B cell (primary cell): ENCODE measurements at regions not wholly inside any gene's neighbourhood (a gene's known extent, or its start where the extent isn't known, plus 50 kb on each side); places are given as distances from the start of the nearest gene placed in this dataset.

Source experiments
- ATAC-seq: fragments of 200-7000 bp; cut with Tn5 transposase; one replicate; pipeline ENCODE4 v1.10.0; 2021; ENCODE audit warnings: low read depth, mild to moderate bottlenecking, moderate number of reproducible peaks, moderate library complexity
- CTCF ChIA-PET: fragments of 350-600 bp; sonication (Branson Sonifier 250); formaldehyde crosslinking; loops from one replicate; lab custom pipeline; 2021; ENCODE audit warnings: antibody characterized with exemption, inconsistent platforms; lab: Charles Lee
- POLR2A ChIA-PET: fragments of 350-600 bp; sonication (Branson Sonifier 250); formaldehyde crosslinking; loops from one replicate; lab custom pipeline; 2021; ENCODE audit warnings: antibody characterized with exemption; lab: Charles Lee
- DNase-seq: peaks from one replicate; pipeline ENCODE4 v3.0.0; 2013
- H2AFZ ChIP-seq: 2 replicates; pipeline ENCODE4 v1.6.1; 2012; ENCODE audit warnings: mild to moderate bottlenecking, low read depth, low read length; ENCODE audit not compliant: insufficient read depth, poor library complexity, severe bottlenecking
- H3K27ac ChIP-seq, 2 donors: 1 replicate in 1 of 2; 2 replicates in 1 of 2; pipeline ENCODE4 v1.5.1; 2012 to 2013; ENCODE audit warnings: low read length in 2 of 2, mild to moderate bottlenecking in 2 of 2, moderate library complexity in 1 of 2
- H3K27me3 ChIP-seq, 4 experiments: fragments of 200-600 bp in 1 of 4; sonication (generic) in 1 of 4; replicated peaks in 1 of 4; 1 replicate in 2 of 4; 2 replicates in 2 of 4; pipeline versions ENCODE4 v1.6.1 to v1.7.0; 2013 to 2016; ENCODE audit warnings: low read length in 3 of 4, mild to moderate bottlenecking in 2 of 4, mixed read lengths in 1 of 4, moderate library complexity in 1 of 4; ENCODE audit not compliant: insufficient read depth in 4 of 4, control insufficient read depth in 3 of 4; ENCODE audit errors: control extremely low read depth in 1 of 4
- H3K36me3 ChIP-seq, 2 experiments: replicated peaks in 1 of 2; 1 replicate in 1 of 2; 2 replicates in 1 of 2; pipeline versions ENCODE4 v1.6.1 to v1.7.1; 2013; ENCODE audit warnings: low read length in 1 of 2; ENCODE audit not compliant: insufficient read depth in 2 of 2, control insufficient read depth in 1 of 2; ENCODE audit errors: control extremely low read depth in 1 of 2, extremely low read depth in 1 of 2
- H3K4me1 ChIP-seq, 2 donors: fragments of 200-600 bp in 1 of 2; sonication (generic) in 1 of 2; 1 replicate in 1 of 2; 2 replicates in 1 of 2; pipeline versions ENCODE4 v1.5.1 to v1.6.1; 2013 to 2017; ENCODE audit warnings: low read length in 2 of 2; ENCODE audit not compliant: control insufficient read depth in 2 of 2, insufficient read depth in 2 of 2
- H3K4me2 ChIP-seq: replicated peaks from 2 replicates; pipeline ENCODE3; 2012; ENCODE audit warnings: mild to moderate bottlenecking, low read depth, low read length; ENCODE audit not compliant: poor library complexity, severe bottlenecking
- H3K4me3 ChIP-seq, 5 experiments: fragments of 200-600 bp in 1 of 5; sonication (generic) in 1 of 5; 1 replicate in 3 of 5; 2 replicates in 2 of 5; pipeline versions ENCODE4 v1.5.1 to v1.7.0; 2011 to 2016; ENCODE audit warnings: low read length in 4 of 5, mild to moderate bottlenecking in 4 of 5, low read depth in 2 of 5, control low read depth in 1 of 5, moderate library complexity in 1 of 5; ENCODE audit not compliant: insufficient read depth in 1 of 5; ENCODE audit errors: control extremely low read depth in 1 of 5, extremely low read depth in 1 of 5
- H3K79me2 ChIP-seq: fragments of 200-600 bp; sonication (generic); one replicate; pipeline ENCODE4 v1.6.0; 2016; ENCODE audit warnings: low read length; ENCODE audit not compliant: control insufficient read depth, insufficient read depth
- H3K9ac ChIP-seq: fragments of 200-600 bp; sonication (generic); 2 replicates; pipeline ENCODE4 v1.6.1; 2017; ENCODE audit warnings: mild to moderate bottlenecking, low read length, moderate library complexity
- H3K9me3 ChIP-seq, 3 donors: one replicate each; pipeline versions ENCODE4 v1.6.1 to v1.7.1; 2013; ENCODE audit warnings: low read length in 2 of 3; ENCODE audit not compliant: control insufficient read depth in 2 of 3, insufficient read depth in 1 of 3; ENCODE audit errors: control extremely low read depth in 1 of 3
- H4K20me1 ChIP-seq: 2 replicates; pipeline ENCODE4 v1.6.0; 2012; ENCODE audit warnings: mild to moderate bottlenecking, low read length; ENCODE audit not compliant: insufficient read depth, control insufficient read depth, poor library complexity, severe bottlenecking
- H3K27ac Mint-ChIP-seq: one replicate; pipeline ENCODE4 v1.8.0; 2021; ENCODE audit warnings: mixed read lengths
- H3K27me3 Mint-ChIP-seq: one replicate; pipeline ENCODE4 v1.8.0; 2021; ENCODE audit warnings: mixed read lengths
- H3K4me1 Mint-ChIP-seq: one replicate; pipeline ENCODE4 v1.8.0; 2021; ENCODE audit warnings: mixed read lengths
- H3K4me3 Mint-ChIP-seq: one replicate; pipeline ENCODE4 v1.8.0; 2021; ENCODE audit warnings: mixed read lengths
- H3K9me3 Mint-ChIP-seq: one replicate; pipeline ENCODE4 v1.8.0; 2022; ENCODE audit warnings: mixed read lengths; ENCODE audit not compliant: insufficient read depth
- CTCF ChIP-seq: fragments of 200-600 bp; IDR thresholded peaks from one replicate; pipeline ENCODE4 v1.8.0; 2022; ENCODE audit warnings: antibody characterized with exemption, mild to moderate bottlenecking
- EZH2 ChIP-seq: IDR thresholded peaks from 2 replicates; pipeline ENCODE4 v1.6.1; 2012; ENCODE audit warnings: borderline replicate concordance, low read depth, mild to moderate bottlenecking, moderate library complexity, low read length; ENCODE audit not compliant: insufficient read depth, poor library complexity, severe bottlenecking
- WGBS: methylation state at CpG from one replicate; pipeline ENCODE4 v1.1.5; 2013; ENCODE audit warnings: missing lambda C conversion rate; ENCODE audit not compliant: insufficient coverage; 5-methylcytosine and 5-hydroxymethylcytosine counted together
- intact Hi-C: fragments of 100-400 bp; cut with micrococcal nuclease; formaldehyde crosslinking; loops from one replicate; pipeline ENCODE4 v1.10.0; 2022

- ATAC-seq (no peak), DNase-seq (no peak)
- POLR2A ChIA-PET: no interaction called here
- H3K27me3 ChIP-seq: peaks cover 0 to 4% (median 0%) of the 10 kb centered on the region in 4 experiments
- H3K4me3 Mint-ChIP-seq: no peak overlapping the region
- H3K9ac ChIP-seq: no peak overlapping the region
- 64% methylated on average over 5 of the region's 5 CpGs for WGBS
- H3K4me3 ChIP-seq: no peak overlapping the region
- H2AFZ ChIP-seq: no peak overlapping the region
- H3K9me3 Mint-ChIP-seq: no peaks in the 10 kb centered on the region
- H3K27me3 Mint-ChIP-seq: peaks cover 10% of the 10 kb centered on the region
- intact Hi-C loops: no loop called here
- CTCF ChIA-PET: no interaction called here
- H4K20me1 ChIP-seq: no peaks in the 10 kb centered on the region
- H3K36me3 ChIP-seq: no peaks in the 10 kb centered on the region
- no peaks in the 10 kb centered on the region for H3K79me2 ChIP-seq
- peaks cover 0 to 7% (median 0%) of the 10 kb centered on the region in 3 donors for H3K9me3 ChIP-seq
- no peaks in the 10 kb centered on the region for H3K4me1 Mint-ChIP-seq
- no peaks in the 10 kb centered on the region for H3K4me1 ChIP-seq
- no peak overlapping the region for H3K27ac ChIP-seq
- no peak overlapping the region for H3K4me2 ChIP-seq
- no peak for TF ChIP-seq EZH2
- no peak for TF ChIP-seq CTCF
- H3K27ac Mint-ChIP-seq: no peak overlapping the region
These were observed 205.2 kb downstream of the STK31 start for GRCh38 chr7:23915236-23915635.

DNA sequence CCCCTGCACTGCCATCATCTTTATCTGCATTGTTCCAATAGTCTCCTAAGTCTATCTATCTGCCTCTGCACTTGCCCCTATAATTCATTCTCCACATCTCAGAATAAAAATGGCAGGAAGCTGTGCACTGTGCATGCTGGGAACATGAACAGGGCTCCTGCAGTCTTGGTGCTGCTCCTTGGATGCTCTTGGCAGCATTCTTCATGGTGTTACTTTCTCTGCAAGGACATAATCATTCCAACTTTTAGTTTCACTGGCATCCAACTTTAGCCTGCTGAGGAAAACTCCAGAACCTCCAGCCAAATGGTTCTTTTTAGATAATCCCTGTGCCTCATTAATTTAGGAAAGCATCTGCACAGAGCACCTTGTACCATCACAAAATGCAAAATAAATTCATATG, 208.3 kb downstream of the STK31 start:
- Histone ChIP-seq H3K4me3 (no peak overlapping the region), H3K9ac (no peak overlapping the region), H3K4me2 (no peak overlapping the region), H2AFZ (no peak overlapping the region), H3K27ac (no peak overlapping the region), H3K79me2 (no peaks in the 10 kb centered on the region), H3K27me3 (peaks cover 0 to 4% (median 0%) of the 10 kb centered on the region in 4 experiments), H3K4me1 (no peaks in the 10 kb centered on the region), H3K36me3 (no peaks in the 10 kb centered on the region), H4K20me1 (no peaks in the 10 kb centered on the region), H3K9me3 (peaks cover 0 to 3% (median 0%) of the 10 kb centered on the region in 3 donors)
- TF ChIP-seq CTCF: no peak
- TF ChIP-seq EZH2: no peak
- intact Hi-C loops: no loop called here
- POLR2A ChIA-PET: no interaction called here
- H3K27me3 Mint-ChIP-seq: peaks cover 10% of the 10 kb centered on the region
- DNase-seq: no peak
- H3K9me3 Mint-ChIP-seq: no peaks in the 10 kb centered on the region
- no peak overlapping the region for H3K4me3 Mint-ChIP-seq
- no peaks in the 10 kb centered on the region for H3K4me1 Mint-ChIP-seq
- CTCF ChIA-PET: no interaction called here
- H3K27ac Mint-ChIP-seq: no peak overlapping the region
- ATAC-seq: no peak
